K562 (cell line): ENCODE measurements at regions not wholly inside any gene's neighbourhood (a gene's known extent, or its start where the extent isn't known, plus 50 kb on each side); places are given as distances from the start of the nearest gene placed in this dataset.
"Not testable (repeated sequence)": the region's sequence is repeated elsewhere in the genome, so short reads cannot be mapped to it uniquely, and the experiment has no call there.

Experiments used
- ATAC-seq: fragments of 200-7000 bp; cut with Tn5 transposase; 3 replicates; pipeline ENCODE4 v1.9.1; 2020; ENCODE audit warnings: moderate library complexity
- BruUV-seq: library from RNA; stranded (reverse); fragments of 400-500 nt; replicated peaks from 2 replicates; lab custom pipeline; 2021; lab: Mats Ljungman, UMichigan
- CTCF ChIA-PET: fragments of 300-600 bp; formaldehyde crosslinking; extraction: SDS; loops from one replicate; lab custom pipeline; 2021; ENCODE audit warnings: low intra/inter-chr PET ratio; lab: Yijun Ruan, JAX
- POLR2A ChIA-PET: fragments of 300-600, 350-650 bp; sonication (Branson Sonifier 250); formaldehyde crosslinking; extraction: SDS; loops from one replicate; lab custom pipeline; 2021; ENCODE audit warnings: antibody characterized with exemption, inconsistent platforms; lab: Yijun Ruan, JAX
- DNase-seq, 4 experiments: peaks; one replicate each; pipeline versions ENCODE4 v3.0.0 to v3.0.0-alpha.2; 2011 to 2018; ENCODE audit warnings: low spot score in 3 of 4, mixed read lengths in 3 of 4; ENCODE audit errors: extremely low read depth in 1 of 4
- FAIRE-seq: peaks from 2 replicates; lab custom pipeline; 2011; peaks lifted over from hg19 to GRCh38; lab: Jason Lieb, UNC
- H2AFZ ChIP-seq: 2 replicates; pipeline ENCODE4 v1.6.0; 2011; ENCODE audit warnings: low read depth, low read length, control low read depth, inconsistent platforms
- H3K27ac ChIP-seq: fragments of 200-600 bp; 3 replicates; pipeline ENCODE4 v1.8.0; 2011; ENCODE audit warnings: low read depth, mild to moderate bottlenecking, control low read depth, inconsistent platforms, low read length, moderate library complexity, mixed read lengths; ENCODE audit errors: extremely low read depth
- H3K27me3 ChIP-seq, 2 experiments: fragments of 300-600 bp in 1 of 2; 2 replicates in 1 of 2; 3 replicates in 1 of 2; pipeline versions ENCODE4 v1.6.0 to v1.8.0; 2011; ENCODE audit warnings: inconsistent platforms in 2 of 2, low read length in 2 of 2, mild to moderate bottlenecking in 1 of 2, mixed read lengths in 1 of 2, moderate library complexity in 1 of 2; ENCODE audit not compliant: control insufficient read depth in 2 of 2, insufficient read depth in 2 of 2
- H3K36me3 ChIP-seq: fragments of 300-600 bp; 3 replicates; pipeline ENCODE4 v1.8.0; 2011; ENCODE audit warnings: mild to moderate bottlenecking, low read length, inconsistent platforms; ENCODE audit not compliant: control insufficient read depth, insufficient read depth
- H3K4me1 ChIP-seq, 2 experiments: fragments of 200-600 bp in 1 of 2; replicated peaks in 1 of 2; 2 replicates in 1 of 2; 3 replicates in 1 of 2; pipeline versions ENCODE4 v1.5.1 to v1.8.0; 2011; ENCODE audit warnings: inconsistent platforms in 2 of 2, low read length in 2 of 2, mild to moderate bottlenecking in 1 of 2, mixed read lengths in 1 of 2, moderate library complexity in 1 of 2; ENCODE audit not compliant: control insufficient read depth in 2 of 2, insufficient read depth in 2 of 2
- H3K4me2 ChIP-seq: 2 replicates; pipeline ENCODE4 v1.6.1; 2011; ENCODE audit warnings: low read length, control low read depth, inconsistent platforms, mixed read lengths; ENCODE audit not compliant: insufficient read depth
- H3K4me3 ChIP-seq: fragments of 200-600 bp; sonication (generic), shearing (Covaris generic); 2 replicates; pipeline ENCODE4 v1.5.1; 2016; ENCODE audit warnings: control low read depth, inconsistent platforms
- H3K79me2 ChIP-seq: fragments of 200-600 bp; 3 replicates; pipeline ENCODE4 v1.8.0; 2011; ENCODE audit warnings: low read length, inconsistent platforms; ENCODE audit not compliant: control insufficient read depth, insufficient read depth
- H3K9ac ChIP-seq, 2 experiments: 2 replicates each; pipeline versions ENCODE4 v1.6.0 to v1.6.1; 2011; ENCODE audit warnings: low read depth in 2 of 2, low read length in 2 of 2, control low read depth in 1 of 2, inconsistent platforms in 1 of 2, mild to moderate bottlenecking in 1 of 2, mixed read lengths in 1 of 2; ENCODE audit not compliant: insufficient read depth in 1 of 2
- H3K9me1 ChIP-seq: one replicate; pipeline ENCODE4 v1.6.0; 2011; ENCODE audit warnings: inconsistent platforms, mild to moderate bottlenecking, low read length, moderate library complexity; ENCODE audit not compliant: control insufficient read depth, insufficient read depth
- H3K9me3 ChIP-seq: replicated peaks from 2 replicates; pipeline ENCODE4 v1.5.1; 2011; ENCODE audit warnings: low read depth, low read length, inconsistent platforms; ENCODE audit not compliant: control insufficient read depth, insufficient read depth
- H4K20me1 ChIP-seq: replicated peaks from 2 replicates; pipeline ENCODE4 v1.6.1; 2011; ENCODE audit warnings: low read length, inconsistent platforms, mixed read lengths; ENCODE audit not compliant: control insufficient read depth, insufficient read depth
- BCOR ChIP-seq: fragments of 450-650 bp; IDR thresholded peaks from 2 replicates; pipeline ENCODE4 v1.6.1; 2016
- CBX3 ChIP-seq, 2 experiments: IDR thresholded peaks; 1 replicate in 1 of 2; 2 replicates in 1 of 2; pipeline ENCODE4 v1.6.1; 2012; ENCODE audit warnings: inconsistent platforms in 2 of 2, low read length in 2 of 2, borderline replicate concordance in 1 of 2, control low read depth in 1 of 2
- EHMT2 ChIP-seq: fragments of 450-650 bp; IDR thresholded peaks from 2 replicates; pipeline ENCODE4 v1.6.1; 2018; ENCODE audit warnings: antibody characterized with exemption
- HDAC8 ChIP-seq: fragments of 450-650 bp; IDR thresholded peaks from 2 replicates; pipeline ENCODE4 v1.6.1; 2016; ENCODE audit warnings: mild to moderate bottlenecking, missing genetic modification characterization, moderate library complexity, missing compliant biosample characterization
- KDM1A ChIP-seq, 2 experiments: fragments of 450-650 bp; IDR thresholded peaks; 2 replicates each; pipeline ENCODE4 v1.6.1; 2016; ENCODE audit warnings: mild to moderate bottlenecking in 2 of 2
- RBM25 ChIP-seq: fragments of 200-400 bp; formaldehyde crosslinking; IDR thresholded peaks from 2 replicates; pipeline ENCODE4 v1.6.1; 2018; ENCODE audit warnings: low read length, low read depth, moderate library complexity; ENCODE audit not compliant: severe bottlenecking
- TAF15 ChIP-seq: fragments of 200-400 bp; formaldehyde crosslinking; IDR thresholded peaks from 2 replicates; pipeline ENCODE4 v1.6.1; 2017; ENCODE audit warnings: mild to moderate bottlenecking, low read depth, low read length, moderate library complexity
- TRIM28 ChIP-seq: fragments of 450-650 bp; IDR thresholded peaks from 2 replicates; pipeline ENCODE4 v1.6.1; 2017
- ZBED1 ChIP-seq: IDR thresholded peaks from 2 replicates; pipeline ENCODE4 v1.6.1; 2014
- ZNF143 ChIP-seq: sonication (generic); formaldehyde crosslinking; IDR thresholded peaks from 2 replicates; pipeline ENCODE4 v1.9.0; 2022; ENCODE audit warnings: mild to moderate bottlenecking, missing genetic modification reagents
- ZNF146 ChIP-seq: IDR thresholded peaks from one replicate; pipeline ENCODE4 v1.6.1; 2018; ENCODE audit warnings: missing compliant biosample characterization; ENCODE audit not compliant: unreplicated experiment
- ZNF699 ChIP-seq: fragments of 250-450 bp; sonication (Bioruptor Pico); IDR thresholded peaks from 2 replicates; pipeline ENCODE4 v1.8.0; 2021; ENCODE audit warnings: mild to moderate bottlenecking, moderate library complexity; ENCODE audit not compliant: insufficient replicate concordance
- WGBS: fragments of 100-300 bp; shearing (Covaris generic); methylation state at CpG from one replicate; pipeline ENCODE4 v1.1.6; 2016; ENCODE audit warnings: low coverage, mixed read lengths; ENCODE audit not compliant: insufficient coverage; ENCODE audit errors: missing lambda C conversion rate; 5-methylcytosine and 5-hydroxymethylcytosine counted together
- in situ Hi-C: fragments of 300-500 bp; cut with MboI; formaldehyde crosslinking; loops from 4 replicates; pipeline ENCODE4 v1.15.0; 2018; ENCODE audit warnings: inconsistent platforms, mixed read lengths
- intact Hi-C: fragments of 100-400 bp; cut with micrococcal nuclease; formaldehyde crosslinking; loops from 2 replicates; pipeline ENCODE4 v1.14.2; 2022

DNA sequence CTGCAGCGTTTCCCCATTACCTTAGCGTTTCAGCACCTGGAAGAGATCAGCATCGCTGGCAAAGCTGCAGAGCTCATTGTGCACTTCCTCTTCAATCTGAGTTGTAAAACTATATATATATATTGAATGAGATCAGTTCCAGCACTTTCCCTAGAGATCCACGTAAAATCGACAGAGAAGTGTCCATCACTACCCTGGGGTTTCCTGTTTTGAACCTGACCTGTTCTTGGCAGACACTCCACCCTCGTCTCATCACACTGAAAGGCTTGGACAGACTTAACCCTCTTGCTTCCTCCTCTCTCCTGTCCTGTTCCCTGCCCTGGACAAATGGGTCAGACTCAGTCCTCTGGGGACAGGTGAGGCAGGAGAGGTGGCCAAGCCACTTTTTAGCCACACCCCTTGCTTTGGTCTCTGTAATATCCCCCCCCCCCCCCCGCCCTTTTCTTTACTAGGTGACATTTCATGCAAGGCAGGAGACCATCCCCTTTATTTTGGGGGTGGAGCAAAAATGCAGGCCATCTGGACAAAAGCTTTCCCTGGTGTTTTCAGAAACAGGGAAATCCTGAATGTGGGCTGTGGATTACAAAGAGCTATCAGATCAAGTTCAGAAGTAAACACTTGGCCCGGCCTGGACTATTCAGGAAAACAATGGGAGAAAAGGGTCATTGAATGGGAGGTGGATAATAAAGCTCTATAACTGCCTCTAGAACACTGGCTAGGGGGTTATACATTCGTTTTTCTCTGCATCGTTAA lies 83.7 kb upstream of the KDM7A start:
- H3K9me1 ChIP-seq, result no peaks in the 10 kb centered on the region
- POLR2A ChIA-PET, result interaction anchor here (0.7 to 1.2 kb wide), 3 partner anchors 9 to 18 kb away, joined by 3 to 4 read pairs (median 3); no protein-coding TSS in a partner anchor

DNA sequence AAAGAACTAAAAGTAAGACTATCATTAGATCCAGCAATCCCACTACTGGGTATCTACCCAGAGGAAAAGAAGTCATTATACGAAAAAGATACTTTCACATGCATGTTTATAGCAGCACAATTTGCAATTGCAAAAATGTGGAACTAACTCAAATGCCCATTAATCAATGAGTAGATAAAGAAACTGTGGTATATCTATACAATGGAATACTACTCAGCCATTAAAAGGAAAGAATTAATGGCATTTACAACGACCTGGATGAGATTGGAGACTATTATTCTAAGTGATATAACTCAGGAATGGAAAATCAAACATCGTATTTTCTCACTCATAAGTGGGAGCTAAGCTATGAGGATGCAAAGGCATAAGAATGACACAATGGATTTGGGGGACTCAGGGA lies 80.5 kb upstream of the KDM7A start:
- H3K36me3 ChIP-seq, H3K4me2 ChIP-seq, H3K4me3 ChIP-seq, H3K27me3 ChIP-seq, H3K27ac ChIP-seq, H3K79me2 ChIP-seq, H3K9ac ChIP-seq, H3K9me3 ChIP-seq, POLR2A ChIA-PET, H3K9me1 ChIP-seq, CTCF ChIA-PET, ATAC-seq, H3K4me1 ChIP-seq, in situ Hi-C loops, BruUV-seq, DNase-seq, intact Hi-C loops, FAIRE-seq, H4K20me1 ChIP-seq, H2AFZ ChIP-seq: not testable (repeated sequence)
- WGBS, result 4% methylated on average over 3 of the region's 3 CpGs
- TF ChIP-seq CBX3 (IDR thresholded peaks at IDR 0.05; ENCODE audit: borderline replicate concordance in 1 of 2, low read length in 2 of 2), result peak in 1 of 2 experiments; percentile 39; a peak in 1 of 3 replicates
- TF ChIP-seq TRIM28, result peak; percentile 66; the same call in 1 of the 2 replicates
- TF ChIP-seq KDM1A (IDR thresholded peaks at IDR 0.05), result peak; percentile 19 to 53; a peak in 2 of 4 replicates
- peak; percentile 48 for TF ChIP-seq BCOR
- peak; percentile 74 for TF ChIP-seq RBM25
- TF ChIP-seq ZNF146 (CRISPR knock-in tag), result peak; percentile 89

More for the DNA sequence above, 83.7 kb upstream of the KDM7A start:
- Histone ChIP-seq H3K9me3 (no peaks in the 10 kb centered on the region), H3K27me3 (no peaks in the 10 kb centered on the region), H3K4me3 (no peak overlapping the region), H3K36me3 (no peaks in the 10 kb centered on the region), H3K79me2 (no peaks in the 10 kb centered on the region), H2AFZ (peak overlapping the region; percentile 37), H3K4me2 (no peak overlapping the region), H3K4me1 (peaks cover 0 to 3% of the 10 kb centered on the region in 2 experiments; a peak in 2 of 5 replicates), H4K20me1 (no peaks in the 10 kb centered on the region), H3K9ac (peak overlapping the region in 1 of 2 experiments; percentile 53; a peak in 2 of 4 replicates), H3K27ac (no peak overlapping the region)
- in situ Hi-C loops, result no loop called here
- CTCF ChIA-PET, result no interaction called here
- no TSS peak for BruUV-seq
- WGBS, result 25% methylated on average over 10 of the region's 10 CpGs
- TF ChIP-seq TAF15 (no peak), ZNF143 (CRISPR knock-in tag) (no peak), EHMT2 (no peak), HDAC8 (tag) (no peak), ZNF699 (CRISPR knock-in tag) (no peak), ZBED1 (no peak)
- ATAC-seq, result peak; percentile 22
- no peak for FAIRE-seq
- peak in 1 of 4 experiments; percentile 10 for DNase-seq
- intact Hi-C loops, result no loop called here
